ENCODE measurements at regions not wholly inside any gene's neighbourhood (a gene's known extent, or its start where the extent isn't known, plus 50 kb on each side); places are given as distances from the start of the nearest gene placed in this dataset.

DNA sequence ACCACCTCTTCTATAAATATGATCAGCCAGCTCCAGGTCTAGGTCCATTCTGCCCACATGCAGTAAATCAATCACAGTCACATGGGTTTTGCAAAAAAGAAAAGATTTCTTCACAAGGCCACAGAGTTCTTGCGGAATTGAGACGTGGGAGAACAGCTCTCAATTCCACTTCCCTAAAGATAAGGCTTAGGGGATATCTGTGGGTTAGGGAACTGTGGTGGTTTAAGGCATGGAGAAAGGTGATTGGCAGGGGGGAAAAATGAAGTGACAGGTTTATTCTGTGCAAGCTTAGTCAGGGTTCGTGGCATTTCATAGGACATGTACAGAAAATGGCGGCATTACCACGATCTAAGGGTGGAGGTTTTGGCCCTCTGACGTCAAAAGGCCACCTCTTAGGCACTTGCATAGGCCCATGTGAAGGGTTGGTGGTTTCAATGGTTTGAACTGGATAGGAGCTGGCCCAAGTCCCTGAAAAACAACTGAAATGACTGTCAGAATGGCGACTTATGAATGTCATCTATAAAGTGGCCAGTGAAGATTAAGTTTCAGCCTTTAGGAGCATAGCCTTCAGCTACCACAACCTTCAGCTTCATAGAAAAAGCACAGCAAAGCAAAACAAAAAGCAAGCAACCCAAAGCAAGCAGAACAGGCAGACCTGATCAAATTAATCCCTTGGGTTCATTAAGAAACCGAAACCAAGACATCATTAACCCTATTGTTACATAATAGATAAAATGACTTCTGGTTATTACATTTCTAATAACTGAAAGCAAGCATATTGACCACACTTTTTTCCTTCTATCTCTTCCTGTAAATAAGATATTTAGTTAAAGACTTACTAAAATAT, 289.8 kb upstream of the SFRP2 start:
- no peak for TF ChIP-seq CTCF (IDR thresholded peaks at IDR 0.05)
- Histone ChIP-seq H3K4me3 (no peak overlapping the region), H3K36me3 (no peaks in the 10 kb centered on the region), H3K9me3 (no peaks in the 10 kb centered on the region), H3K27ac (no peak overlapping the region), H3K27me3 (ENCODE audit: low read depth) (no peaks in the 10 kb centered on the region), H3K4me1 (no peaks in the 10 kb centered on the region)
- DNase-seq (no peak), ATAC-seq (peak in 1 of 2 donors; percentile 39)
- intact Hi-C loops (cut with DNase I): no loop called here

DNA sequence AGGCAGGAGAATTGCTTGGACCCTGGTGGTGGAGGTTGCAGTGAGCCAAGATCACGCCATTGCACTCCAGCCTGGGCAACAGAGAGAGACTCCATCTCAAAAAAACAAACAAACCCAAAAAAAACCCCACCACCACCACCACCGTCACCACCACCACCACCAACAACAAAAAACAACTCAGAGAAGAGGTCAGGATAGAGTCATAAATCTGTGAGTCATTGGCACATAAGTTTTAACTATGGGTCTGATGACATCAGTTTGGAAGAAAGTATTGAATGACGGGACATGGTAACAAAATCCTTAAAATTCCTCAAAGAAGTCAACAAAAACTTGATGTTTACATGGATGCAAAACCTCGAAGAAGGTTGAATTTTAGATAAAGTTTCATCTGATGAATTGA, 288.0 kb upstream of the SFRP2 start:
- Histone ChIP-seq H3K9me3 (no peaks in the 10 kb centered on the region), H3K4me3 (no peak overlapping the region), H3K36me3 (no peaks in the 10 kb centered on the region), H3K27me3 (ENCODE audit: low read depth) (no peaks in the 10 kb centered on the region), H3K4me1 (no peaks in the 10 kb centered on the region), H3K27ac (no peak overlapping the region)
- no peak for DNase-seq
- no peak for TF ChIP-seq CTCF (IDR thresholded peaks at IDR 0.05)
- ATAC-seq: no peak
- intact Hi-C loops (cut with DNase I): no loop called here

GRCh38 chr4:154073107-154073822, 284.4 kb upstream of the SFRP2 start:
- intact Hi-C loops (cut with DNase I): no loop called here
- Histone ChIP-seq H3K4me3 (no peak overlapping the region), H3K27ac (no peak overlapping the region), H3K9me3 (no peaks in the 10 kb centered on the region), H3K4me1 (no peaks in the 10 kb centered on the region), H3K27me3 (ENCODE audit: low read depth) (no peaks in the 10 kb centered on the region), H3K36me3 (no peaks in the 10 kb centered on the region)
- no peak for DNase-seq
- ATAC-seq: no peak
- TF ChIP-seq CTCF (IDR thresholded peaks at IDR 0.05): no peak

DNA sequence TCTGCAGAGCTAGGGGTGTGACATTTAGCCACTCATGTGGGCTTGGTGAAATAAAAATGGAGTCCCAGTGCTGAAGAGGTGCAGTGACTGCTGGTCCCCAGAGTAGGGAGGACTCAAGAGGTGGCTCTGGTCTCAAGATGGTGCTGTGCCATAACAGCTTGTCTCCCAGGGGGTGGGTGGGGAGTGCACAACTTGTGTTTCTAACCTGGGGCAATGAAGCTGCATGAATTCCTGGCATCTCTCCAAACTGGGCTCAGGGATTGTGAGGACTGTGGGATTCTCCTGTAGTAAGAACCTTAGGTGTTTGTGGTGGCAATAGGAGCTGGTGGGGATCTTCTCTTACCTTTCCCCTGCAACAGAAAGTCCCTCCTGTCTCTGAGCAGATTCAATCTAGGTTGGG, 278.9 kb upstream of the SFRP2 start:
- no peaks in the 10 kb centered on the region for H3K4me1 ChIP-seq
- H3K36me3 ChIP-seq: no peaks in the 10 kb centered on the region
- H3K27ac ChIP-seq: no peak overlapping the region
- DNase-seq: no peak
- peak in 1 of 2 donors; percentile 37 for ATAC-seq
- H3K27me3 ChIP-seq (ENCODE audit: low read depth): no peaks in the 10 kb centered on the region
- H3K4me3 ChIP-seq: no peak overlapping the region
- intact Hi-C loops (cut with DNase I): no loop called here
- peaks cover 23% of the 10 kb centered on the region for H3K9me3 ChIP-seq
- no peak for TF ChIP-seq CTCF (IDR thresholded peaks at IDR 0.05)

GRCh38 chr4:154065368-154065767, 276.5 kb upstream of the SFRP2 start:
- Histone ChIP-seq H3K4me1 (no peaks in the 10 kb centered on the region), H3K4me3 (no peak overlapping the region), H3K27ac (no peak overlapping the region), H3K27me3 (ENCODE audit: low read depth) (no peaks in the 10 kb centered on the region), H3K36me3 (no peaks in the 10 kb centered on the region), H3K9me3 (peaks cover 23% of the 10 kb centered on the region)
- intact Hi-C loops (cut with DNase I): no loop called here
- TF ChIP-seq CTCF (IDR thresholded peaks at IDR 0.05): no peak
- no peak for DNase-seq
- no peak for ATAC-seq
